ENCODE measurements at regions not wholly inside any gene's neighbourhood (a gene's known extent, or its start where the extent isn't known, plus 50 kb on each side); places are given as distances from the start of the nearest gene placed in this dataset.

DNA sequence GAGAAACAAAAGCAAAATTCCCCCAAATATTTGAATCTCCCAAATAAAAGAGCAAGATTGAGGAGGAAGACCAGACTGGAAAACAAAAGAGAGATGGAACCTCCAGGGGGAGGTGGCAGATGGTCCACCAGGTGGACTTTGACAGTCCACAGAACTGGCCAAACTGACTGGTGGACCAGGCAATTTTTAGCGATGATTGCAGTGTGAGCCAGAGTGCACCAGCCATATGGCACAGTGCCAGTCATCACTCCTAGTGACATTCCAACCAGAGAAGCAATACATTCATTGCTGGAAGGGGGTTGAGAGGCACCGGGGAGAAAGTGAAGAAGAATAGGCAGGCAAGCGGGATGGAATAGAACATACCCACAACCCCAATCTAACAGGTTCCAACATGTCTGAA, 182.9 kb downstream of the EXOC5 start:
- TF ChIP-seq, protein P1, sequence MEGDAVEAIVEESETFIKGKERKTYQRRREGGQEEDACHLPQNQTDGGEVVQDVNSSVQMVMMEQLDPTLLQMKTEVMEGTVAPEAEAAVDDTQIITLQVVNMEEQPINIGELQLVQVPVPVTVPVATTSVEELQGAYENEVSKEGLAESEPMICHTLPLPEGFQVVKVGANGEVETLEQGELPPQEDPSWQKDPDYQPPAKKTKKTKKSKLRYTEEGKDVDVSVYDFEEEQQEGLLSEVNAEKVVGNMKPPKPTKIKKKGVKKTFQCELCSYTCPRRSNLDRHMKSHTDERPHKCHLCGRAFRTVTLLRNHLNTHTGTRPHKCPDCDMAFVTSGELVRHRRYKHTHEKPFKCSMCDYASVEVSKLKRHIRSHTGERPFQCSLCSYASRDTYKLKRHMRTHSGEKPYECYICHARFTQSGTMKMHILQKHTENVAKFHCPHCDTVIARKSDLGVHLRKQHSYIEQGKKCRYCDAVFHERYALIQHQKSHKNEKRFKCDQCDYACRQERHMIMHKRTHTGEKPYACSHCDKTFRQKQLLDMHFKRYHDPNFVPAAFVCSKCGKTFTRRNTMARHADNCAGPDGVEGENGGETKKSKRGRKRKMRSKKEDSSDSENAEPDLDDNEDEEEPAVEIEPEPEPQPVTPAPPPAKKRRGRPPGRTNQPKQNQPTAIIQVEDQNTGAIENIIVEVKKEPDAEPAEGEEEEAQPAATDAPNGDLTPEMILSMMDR (IDR thresholded peaks at IDR 0.05): no peak
- TF ChIP-seq POLR2A (IDR thresholded peaks at IDR 0.05) (no peak), POLR2AphosphoS5 (IDR thresholded peaks at IDR 0.05) (no peak)
